Adipocyte (in vitro differentiated cells): ENCODE measurements at regions not wholly inside any gene's neighbourhood (a gene's known extent, or its start where the extent isn't known, plus 50 kb on each side); places are given as distances from the start of the nearest gene placed in this dataset.

Experiments used
- DNase-seq: peaks from one replicate; pipeline ENCODE4 v3.0.0-alpha.2; 2015; ENCODE audit warnings: low read depth
- H3K27me3 ChIP-seq: replicated peaks from 2 replicates; pipeline ENCODE4 v1.7.0; 2013; ENCODE audit warnings: mild to moderate bottlenecking, low read length, moderate library complexity; ENCODE audit not compliant: control insufficient read depth, insufficient read depth
- H3K36me3 ChIP-seq: 2 replicates; pipeline ENCODE4 v1.7.0; 2013; ENCODE audit warnings: low read length, mild to moderate bottlenecking, moderate library complexity; ENCODE audit not compliant: control insufficient read depth, insufficient read depth, severe bottlenecking
- H3K4me1 ChIP-seq: 2 replicates; pipeline ENCODE4 v1.7.0; 2013; ENCODE audit warnings: mild to moderate bottlenecking, low read length, moderate library complexity; ENCODE audit not compliant: control insufficient read depth, insufficient read depth
- H3K4me3 ChIP-seq: 2 replicates; pipeline ENCODE4 v1.7.0; 2013; ENCODE audit warnings: mild to moderate bottlenecking, low read length, moderate library complexity
- H3K9ac ChIP-seq: 2 replicates; pipeline ENCODE4 v1.7.0; 2013; ENCODE audit warnings: mild to moderate bottlenecking, low read length, moderate library complexity
- H3K9me3 ChIP-seq: 2 replicates; pipeline ENCODE4 v1.7.0; 2013; ENCODE audit warnings: mild to moderate bottlenecking, low read length, moderate library complexity; ENCODE audit not compliant: control insufficient read depth

- Histone ChIP-seq H3K4me3 (no peak overlapping the region), H3K4me1 (no peaks in the 10 kb centered on the region), H3K9me3 (no peaks in the 10 kb centered on the region), H3K9ac (no peak overlapping the region), H3K27me3 (peaks cover 3% of the 10 kb centered on the region), H3K36me3 (no peaks in the 10 kb centered on the region)
- DNase-seq: no peak
Observed at GRCh38 chr15:31799715-31800321, 230.5 kb upstream of the CHRNA7 start.

DNA sequence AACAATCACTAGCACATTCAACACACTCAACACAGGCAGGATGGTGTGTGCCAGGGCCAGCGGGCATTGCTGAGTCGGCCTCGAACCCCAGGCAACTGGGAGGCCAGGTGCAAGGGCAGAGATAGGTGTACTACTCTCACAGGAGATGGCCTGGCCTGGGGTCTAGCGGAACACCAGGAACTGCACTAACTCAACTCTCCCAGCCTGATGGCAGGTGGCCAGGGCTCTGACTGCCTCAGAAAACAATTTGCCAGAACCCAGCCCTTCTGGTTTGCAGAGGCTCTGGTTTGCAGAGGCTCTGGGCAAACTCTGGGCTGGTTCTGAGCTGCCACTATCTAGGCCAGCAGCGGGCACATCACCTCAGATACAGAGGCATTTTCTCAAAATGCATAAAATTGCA lies 229.2 kb upstream of the CHRNA7 start:
- Histone ChIP-seq H3K27me3 (no peaks in the 10 kb centered on the region), H3K36me3 (no peaks in the 10 kb centered on the region), H3K9me3 (no peaks in the 10 kb centered on the region), H3K4me1 (no peaks in the 10 kb centered on the region), H3K4me3 (no peak overlapping the region), H3K9ac (no peak overlapping the region)
- DNase-seq: no peak

GRCh38 chr15:31802761-31803160 lies 227.6 kb upstream of the CHRNA7 start:
- Histone ChIP-seq H3K36me3 (no peaks in the 10 kb centered on the region), H3K9ac (no peak overlapping the region), H3K4me1 (no peaks in the 10 kb centered on the region), H3K27me3 (peaks cover 7% of the 10 kb centered on the region), H3K4me3 (no peak overlapping the region), H3K9me3 (no peaks in the 10 kb centered on the region)
- DNase-seq: no peak

DNA sequence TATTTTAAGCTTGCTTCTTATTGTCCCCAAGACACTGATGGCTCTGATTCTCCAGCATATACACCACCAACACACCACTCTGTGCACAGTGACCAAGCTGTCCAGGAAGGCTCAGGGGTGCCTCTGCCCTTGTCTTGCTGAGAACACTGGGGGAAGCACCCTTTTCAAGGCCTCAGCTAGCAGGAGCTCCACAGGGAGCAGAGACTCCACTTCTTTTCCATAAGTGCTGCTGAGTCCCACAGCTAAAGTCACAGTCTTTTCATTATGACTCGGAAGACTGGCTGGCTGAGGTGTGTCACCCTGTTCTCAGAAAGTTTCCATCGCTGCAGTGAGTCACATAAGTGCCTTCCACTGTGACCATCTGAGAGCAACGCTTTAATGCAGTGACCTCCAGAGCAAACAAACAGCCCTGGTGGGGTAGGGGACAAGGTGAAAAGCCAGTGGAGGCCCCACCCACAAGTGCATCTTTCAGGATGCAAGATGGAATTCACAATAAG lies 226.9 kb upstream of the CHRNA7 start:
- Histone ChIP-seq H3K4me3 (no peak overlapping the region), H3K9me3 (no peaks in the 10 kb centered on the region), H3K9ac (no peak overlapping the region), H3K27me3 (peaks cover 8% of the 10 kb centered on the region), H3K4me1 (no peaks in the 10 kb centered on the region), H3K36me3 (no peaks in the 10 kb centered on the region)
- DNase-seq: no peak

DNA sequence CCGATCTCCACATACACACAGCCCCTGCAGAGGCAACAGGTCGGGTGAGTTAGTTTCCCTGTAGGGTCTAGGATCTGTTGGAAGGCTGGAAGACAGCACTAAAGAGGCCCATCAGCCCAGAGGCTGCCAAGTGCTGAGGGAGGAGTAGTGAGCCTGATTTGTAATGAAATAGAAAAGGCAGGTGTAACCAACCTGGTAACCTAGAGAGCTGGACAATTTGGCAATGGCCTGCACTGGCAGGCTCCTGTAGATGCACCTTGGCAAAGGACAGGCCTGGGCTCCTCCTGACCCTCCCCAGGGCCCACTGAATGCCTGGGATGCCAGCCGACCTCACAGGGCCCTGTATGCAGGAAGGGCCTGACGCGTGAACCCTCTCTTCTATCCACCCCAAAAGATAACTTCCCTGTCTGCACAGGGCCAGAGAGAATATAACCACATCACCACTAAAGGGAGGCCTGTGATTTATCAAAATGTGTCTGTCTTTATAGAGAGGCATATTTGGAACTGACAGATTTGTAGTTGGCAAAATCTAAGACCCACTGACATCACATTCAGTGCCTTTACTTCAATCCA lies 225.1 kb upstream of the CHRNA7 start:
- Histone ChIP-seq H3K9ac (no peak overlapping the region), H3K4me1 (no peaks in the 10 kb centered on the region), H3K4me3 (no peak overlapping the region), H3K27me3 (peaks cover 20% of the 10 kb centered on the region), H3K9me3 (peaks cover 6% of the 10 kb centered on the region), H3K36me3 (no peaks in the 10 kb centered on the region)
- DNase-seq: no peak

- no peak for DNase-seq
- H3K9me3 ChIP-seq: peaks cover 10% of the 10 kb centered on the region
Observed at GRCh38 chr15:31806106-31806505, 224.2 kb upstream of the CHRNA7 start.

GRCh38 chr15:31811641-31812040 lies 218.7 kb upstream of the CHRNA7 start:
- H3K27me3 ChIP-seq: peaks cover 20% of the 10 kb centered on the region
- no peaks in the 10 kb centered on the region for H3K36me3 ChIP-seq
- DNase-seq: no peak
- H3K4me3 ChIP-seq: no peak overlapping the region
- peaks cover 10% of the 10 kb centered on the region for H3K9me3 ChIP-seq
- no peak overlapping the region for H3K9ac ChIP-seq
- no peaks in the 10 kb centered on the region for H3K4me1 ChIP-seq

More at GRCh38 chr15:31806106-31806505, 224.2 kb upstream of the CHRNA7 start:
- H3K36me3 ChIP-seq: no peaks in the 10 kb centered on the region
- H3K27me3 ChIP-seq: peaks cover 20% of the 10 kb centered on the region
- H3K4me1 ChIP-seq: no peaks in the 10 kb centered on the region
- no peak overlapping the region for H3K9ac ChIP-seq
- no peak overlapping the region for H3K4me3 ChIP-seq

DNA sequence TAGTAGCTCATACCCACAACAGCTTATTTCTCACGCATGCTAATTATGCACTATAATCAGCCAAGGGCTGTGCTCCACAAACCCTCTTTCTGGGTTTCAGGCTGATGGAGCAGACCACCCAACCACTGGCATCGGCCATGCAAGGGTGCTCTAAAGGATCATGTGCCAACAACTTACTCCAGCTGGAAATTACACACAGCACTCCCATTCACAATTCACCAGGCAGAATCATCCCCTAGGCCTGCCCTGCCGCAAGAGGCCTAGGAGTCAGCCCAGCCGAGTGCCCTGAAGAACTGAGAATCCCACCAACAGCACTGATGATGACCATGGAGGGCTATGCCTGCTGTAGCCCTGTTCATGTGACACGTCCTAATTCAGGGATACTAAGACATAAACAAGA lies 216.2 kb upstream of the CHRNA7 start:
- Histone ChIP-seq H3K4me1 (no peaks in the 10 kb centered on the region), H3K27me3 (peaks cover 6% of the 10 kb centered on the region), H3K36me3 (no peaks in the 10 kb centered on the region), H3K4me3 (no peak overlapping the region), H3K9me3 (peaks cover 10% of the 10 kb centered on the region), H3K9ac (no peak overlapping the region)
- DNase-seq: no peak

DNA sequence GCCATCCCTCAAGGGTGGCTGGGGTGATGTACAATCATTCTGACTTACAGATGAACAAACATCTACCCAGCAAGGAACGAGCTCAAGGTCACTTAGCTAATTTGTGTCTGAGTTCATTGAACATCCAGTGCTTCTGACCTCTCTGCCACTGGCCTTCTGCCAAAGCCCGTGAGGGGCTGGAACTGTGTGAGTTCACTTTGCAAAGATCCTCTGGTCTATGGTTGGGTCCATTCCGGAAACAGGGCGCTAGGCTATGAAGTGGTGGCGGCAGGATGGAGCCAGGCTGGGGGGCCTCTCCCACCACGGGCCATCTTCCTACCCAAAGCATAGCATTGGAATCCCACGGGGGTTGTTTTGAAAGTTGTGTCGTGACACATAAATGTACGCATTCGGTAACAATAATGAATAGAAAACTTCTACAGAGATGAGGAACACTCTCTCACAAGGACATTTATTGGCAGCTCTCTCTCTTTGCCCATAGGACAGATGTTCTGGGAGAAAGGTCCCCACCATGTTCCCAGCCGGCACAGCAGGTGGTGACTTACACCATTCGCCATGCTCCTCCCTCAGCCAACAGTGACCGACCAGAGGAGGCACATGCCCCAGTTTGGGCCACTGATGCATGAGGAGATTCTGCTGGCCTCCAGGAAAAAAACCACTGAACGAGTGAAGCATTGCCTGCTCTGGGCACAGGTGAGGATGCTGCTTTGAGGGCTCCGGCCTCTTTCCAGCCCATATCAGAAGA lies 214.7 kb upstream of the CHRNA7 start:
- H3K27me3 ChIP-seq: no peaks in the 10 kb centered on the region
- no peaks in the 10 kb centered on the region for H3K36me3 ChIP-seq
- peaks cover under 1% of the 10 kb centered on the region for H3K9me3 ChIP-seq
- H3K9ac ChIP-seq: no peak overlapping the region
- no peak for DNase-seq
- H3K4me1 ChIP-seq: no peaks in the 10 kb centered on the region
- no peak overlapping the region for H3K4me3 ChIP-seq

GRCh38 chr15:31822463-31822862 lies 207.9 kb upstream of the CHRNA7 start:
- DNase-seq: no peak
- Histone ChIP-seq H3K9me3 (no peaks in the 10 kb centered on the region), H3K27me3 (no peaks in the 10 kb centered on the region), H3K36me3 (no peaks in the 10 kb centered on the region), H3K4me3 (no peak overlapping the region), H3K9ac (no peak overlapping the region), H3K4me1 (no peaks in the 10 kb centered on the region)

- Histone ChIP-seq H3K4me3 (no peak overlapping the region), H3K27me3 (no peaks in the 10 kb centered on the region), H3K9me3 (no peaks in the 10 kb centered on the region), H3K9ac (no peak overlapping the region), H3K4me1 (no peaks in the 10 kb centered on the region), H3K36me3 (no peaks in the 10 kb centered on the region)
- DNase-seq: no peak
Observed at GRCh38 chr15:31824024-31824423, 206.3 kb upstream of the CHRNA7 start.
